ENCODE measurements at regions not wholly inside any gene's neighbourhood (a gene's known extent, or its start where the extent isn't known, plus 50 kb on each side); places are given as distances from the start of the nearest gene placed in this dataset.

- POLR2A ChIA-PET, result no interaction called here
- Histone ChIP-seq H3K27ac (ENCODE audit: extremely low read length, insufficient read depth, low read length) (no peak overlapping the region), H2AFZ (ENCODE audit: low read length) (no peak overlapping the region), H4K20me1 (ENCODE audit: insufficient read depth, low read length) (no peaks in the 10 kb centered on the region), H3K4me2 (ENCODE audit: low read depth, low read length) (no peak overlapping the region), H3K4me3 (replicated peaks in 1 of 3; ENCODE audit: insufficient read depth in 1 of 3, low read depth in 2 of 3, low read length in 3 of 3) (no peak overlapping the region), H3K79me2 (ENCODE audit: insufficient read depth, low read length) (no peaks in the 10 kb centered on the region), H3K27me3 (ENCODE audit: control insufficient read depth in 1 of 2, insufficient read depth in 2 of 2, low read length in 2 of 2) (no peaks in the 10 kb centered on the region), H3K36me3 (replicated peaks in 1 of 2; ENCODE audit: control insufficient read depth in 1 of 2, insufficient read depth in 2 of 2, low read length in 2 of 2) (no peaks in the 10 kb centered on the region), H3K9me3 (ENCODE audit: low read length) (no peaks in the 10 kb centered on the region), H3K9ac (ENCODE audit: insufficient read depth, low read depth, low read length) (no peak overlapping the region), H3K4me1 (ENCODE audit: insufficient read depth, low read length) (no peaks in the 10 kb centered on the region)
- intact Hi-C loops (cut with micrococcal nuclease; ENCODE audit: unreplicated experiment), result no loop called here
- no peak for ATAC-seq
- no peak for FAIRE-seq
- 0% methylated on average over 2 of the region's 2 CpGs for WGBS (ENCODE audit: low lambda C conversion rate)
- DNase-seq (ENCODE audit: low spot score), result no peak
- CTCF ChIA-PET (ENCODE audit: low intra/inter-chr PET ratio, low total read pairs), result no interaction called here
- BruUV-seq (replicated peaks), result no TSS peak
- in situ Hi-C loops (cut with HindIII; ENCODE audit: extremely low pct_ligation_motif_present, low pct_unique_long_range_greater_than_20kb), result no loop called here
- no peak for TF ChIP-seq NCOA5 (CRISPR knock-in tag; IDR thresholded peaks at IDR 0.05)
- no peak for TF ChIP-seq KLF16 (CRISPR knock-in tag; IDR thresholded peaks at IDR 0.05)
- TF ChIP-seq PHB2 (IDR thresholded peaks at IDR 0.05; ENCODE audit: partially characterized antibody), result no peak
- TF ChIP-seq ZNF557 (CRISPR knock-in tag; IDR thresholded peaks at IDR 0.05), result no peak
- no peak for TF ChIP-seq ZSCAN29 (CRISPR knock-in tag; conservative IDR thresholded peaks at IDR 0.05)
- TF ChIP-seq ZNF552 (CRISPR knock-in tag; IDR thresholded peaks at IDR 0.05; ENCODE audit: borderline replicate concordance), result no peak
- TF ChIP-seq, protein P1, sequence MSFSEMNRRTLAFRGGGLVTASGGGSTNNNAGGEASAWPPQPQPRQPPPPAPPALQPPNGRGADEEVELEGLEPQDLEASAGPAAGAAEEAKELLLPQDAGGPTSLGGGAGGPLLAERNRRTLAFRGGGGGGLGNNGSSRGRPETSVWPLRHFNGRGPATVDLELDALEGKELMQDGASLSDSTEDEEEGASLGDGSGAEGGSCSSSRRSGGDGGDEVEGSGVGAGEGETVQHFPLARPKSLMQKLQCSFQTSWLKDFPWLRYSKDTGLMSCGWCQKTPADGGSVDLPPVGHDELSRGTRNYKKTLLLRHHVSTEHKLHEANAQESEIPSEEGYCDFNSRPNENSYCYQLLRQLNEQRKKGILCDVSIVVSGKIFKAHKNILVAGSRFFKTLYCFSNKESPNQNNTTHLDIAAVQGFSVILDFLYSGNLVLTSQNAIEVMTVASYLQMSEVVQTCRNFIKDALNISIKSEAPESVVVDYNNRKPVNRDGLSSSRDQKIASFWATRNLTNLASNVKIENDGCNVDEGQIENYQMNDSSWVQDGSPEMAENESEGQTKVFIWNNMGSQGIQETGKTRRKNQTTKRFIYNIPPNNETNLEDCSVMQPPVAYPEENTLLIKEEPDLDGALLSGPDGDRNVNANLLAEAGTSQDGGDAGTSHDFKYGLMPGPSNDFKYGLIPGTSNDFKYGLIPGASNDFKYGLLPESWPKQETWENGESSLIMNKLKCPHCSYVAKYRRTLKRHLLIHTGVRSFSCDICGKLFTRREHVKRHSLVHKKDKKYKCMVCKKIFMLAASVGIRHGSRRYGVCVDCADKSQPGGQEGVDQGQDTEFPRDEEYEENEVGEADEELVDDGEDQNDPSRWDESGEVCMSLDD (CRISPR knock-in tag; IDR thresholded peaks at IDR 0.05; ENCODE audit: borderline replicate concordance), result no peak
- no peak for TF ChIP-seq ZNF30 (CRISPR knock-in tag; IDR thresholded peaks at IDR 0.05)
- TF ChIP-seq BORCS8-MEF2B (CRISPR knock-in tag; IDR thresholded peaks at IDR 0.05), result no peak
- no peak for TF ChIP-seq XRCC5 (optimal IDR thresholded peaks at IDR 0.05; ENCODE audit: low read length)
- no peak for TF ChIP-seq ZNF468 (CRISPR knock-in tag; IDR thresholded peaks at IDR 0.05)
- no peak for TF ChIP-seq YY1 (IDR thresholded peaks at IDR 0.05; ENCODE audit: insufficient read depth, insufficient replicate concordance, low read depth, low read length)
- TF ChIP-seq TBX3 (IDR thresholded peaks at IDR 0.05; ENCODE audit: borderline replicate concordance), result no peak
- no peak for TF ChIP-seq MTA3 (CRISPR knock-in tag; IDR thresholded peaks at IDR 0.05)
- TF ChIP-seq ZNF501 (CRISPR knock-in tag; IDR thresholded peaks at IDR 0.05), result no peak
- no peak for TF ChIP-seq EHMT2 (IDR thresholded peaks at IDR 0.05; ENCODE audit: borderline replicate concordance, low read depth, low read length)
- TF ChIP-seq, protein P2, sequence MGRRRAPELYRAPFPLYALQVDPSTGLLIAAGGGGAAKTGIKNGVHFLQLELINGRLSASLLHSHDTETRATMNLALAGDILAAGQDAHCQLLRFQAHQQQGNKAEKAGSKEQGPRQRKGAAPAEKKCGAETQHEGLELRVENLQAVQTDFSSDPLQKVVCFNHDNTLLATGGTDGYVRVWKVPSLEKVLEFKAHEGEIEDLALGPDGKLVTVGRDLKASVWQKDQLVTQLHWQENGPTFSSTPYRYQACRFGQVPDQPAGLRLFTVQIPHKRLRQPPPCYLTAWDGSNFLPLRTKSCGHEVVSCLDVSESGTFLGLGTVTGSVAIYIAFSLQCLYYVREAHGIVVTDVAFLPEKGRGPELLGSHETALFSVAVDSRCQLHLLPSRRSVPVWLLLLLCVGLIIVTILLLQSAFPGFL (CRISPR knock-in tag; IDR thresholded peaks at IDR 0.05), result no peak
- TF ChIP-seq, protein P3, sequence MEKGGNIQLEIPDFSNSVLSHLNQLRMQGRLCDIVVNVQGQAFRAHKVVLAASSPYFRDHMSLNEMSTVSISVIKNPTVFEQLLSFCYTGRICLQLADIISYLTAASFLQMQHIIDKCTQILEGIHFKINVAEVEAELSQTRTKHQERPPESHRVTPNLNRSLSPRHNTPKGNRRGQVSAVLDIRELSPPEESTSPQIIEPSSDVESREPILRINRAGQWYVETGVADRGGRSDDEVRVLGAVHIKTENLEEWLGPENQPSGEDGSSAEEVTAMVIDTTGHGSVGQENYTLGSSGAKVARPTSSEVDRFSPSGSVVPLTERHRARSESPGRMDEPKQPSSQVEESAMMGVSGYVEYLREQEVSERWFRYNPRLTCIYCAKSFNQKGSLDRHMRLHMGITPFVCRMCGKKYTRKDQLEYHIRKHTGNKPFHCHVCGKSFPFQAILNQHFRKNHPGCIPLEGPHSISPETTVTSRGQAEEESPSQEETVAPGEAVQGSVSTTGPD (CRISPR knock-in tag; IDR thresholded peaks at IDR 0.05), result no peak
These were observed 342.9 kb downstream of the IL20RB start for GRCh38 chr3:137300703-137301102.

All from HepG2 (cell line).